Retinal pigment epithelial cell (primary cell): ENCODE measurements at regions not wholly inside any gene's neighbourhood (a gene's known extent, or its start where the extent isn't known, plus 50 kb on each side); places are given as distances from the start of the nearest gene placed in this dataset.

Experiments
- DNase-seq: peaks from one replicate; pipeline ENCODE4 v3.0.0-alpha.2; 2010; ENCODE audit warnings: low read depth
- H3K4me3 ChIP-seq: 2 replicates; pipeline ENCODE4 v1.5.1; 2011; ENCODE audit warnings: mild to moderate bottlenecking, low read length, control low read depth, moderate library complexity
- CTCF ChIP-seq: conservative IDR thresholded peaks from 2 replicates; pipeline ENCODE4 v1.5.1; 2011; ENCODE audit warnings: low read depth, low read length, control low read depth, inconsistent platforms

GRCh38 chr10:4219901-4220300 is 434.9 kb upstream of the KLF6 start:
- no peak overlapping the region for H3K4me3 ChIP-seq
- DNase-seq = no peak
- no peak for TF ChIP-seq CTCF

DNA sequence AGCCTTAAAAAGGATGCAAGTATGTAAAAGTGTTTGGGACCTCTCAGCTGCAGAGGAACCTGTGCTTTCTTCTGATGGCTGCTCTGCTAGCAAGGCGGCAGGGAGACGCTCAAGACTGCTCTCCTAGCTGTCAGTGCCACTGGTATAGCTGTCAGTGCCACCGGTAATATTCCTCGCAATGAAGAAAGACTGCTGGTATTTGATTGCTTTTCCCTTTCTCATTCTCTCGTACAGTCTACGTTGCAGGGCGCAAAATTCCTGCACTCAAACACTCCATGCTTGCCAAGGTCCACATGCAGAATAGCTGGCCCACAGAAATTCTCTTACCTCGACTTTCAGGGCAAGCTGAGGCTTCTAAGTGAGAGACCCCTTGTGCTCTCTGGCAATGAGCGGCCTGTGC is 432.6 kb upstream of the KLF6 start:
- no peak for DNase-seq
- no peak overlapping the region for H3K4me3 ChIP-seq
- TF ChIP-seq CTCF = no peak

- no peak for TF ChIP-seq CTCF
- DNase-seq = no peak
- no peak overlapping the region for H3K4me3 ChIP-seq
Measured at GRCh38 chr10:4217187-4217586, 432.2 kb upstream of the KLF6 start.

GRCh38 chr10:4216726-4217125 is 431.7 kb upstream of the KLF6 start:
- DNase-seq = no peak
- TF ChIP-seq CTCF = no peak
- H3K4me3 ChIP-seq = no peak overlapping the region

GRCh38 chr10:4215963-4216575 is 431.1 kb upstream of the KLF6 start:
- DNase-seq = no peak
- no peak overlapping the region for H3K4me3 ChIP-seq
- no peak for TF ChIP-seq CTCF

DNA sequence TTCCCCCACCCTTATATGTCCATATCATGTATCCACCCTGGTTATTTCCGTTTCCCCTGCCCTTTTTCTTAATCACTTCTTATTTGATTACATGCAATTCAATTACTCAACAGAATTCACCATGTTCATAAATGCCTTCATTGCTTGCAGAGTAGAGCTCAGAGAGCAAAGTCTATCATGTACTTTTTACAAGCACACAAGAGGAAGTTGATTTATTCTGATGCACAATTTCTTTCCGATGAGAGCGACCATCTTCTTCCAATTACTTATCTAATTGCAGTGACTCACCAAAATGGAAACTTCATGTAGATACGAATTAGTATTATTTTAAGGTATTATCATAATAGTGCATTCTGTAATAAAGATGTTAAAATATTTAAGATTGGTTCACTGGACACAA is 430.5 kb upstream of the KLF6 start:
- no peak for TF ChIP-seq CTCF
- H3K4me3 ChIP-seq = no peak overlapping the region
- no peak for DNase-seq

DNA sequence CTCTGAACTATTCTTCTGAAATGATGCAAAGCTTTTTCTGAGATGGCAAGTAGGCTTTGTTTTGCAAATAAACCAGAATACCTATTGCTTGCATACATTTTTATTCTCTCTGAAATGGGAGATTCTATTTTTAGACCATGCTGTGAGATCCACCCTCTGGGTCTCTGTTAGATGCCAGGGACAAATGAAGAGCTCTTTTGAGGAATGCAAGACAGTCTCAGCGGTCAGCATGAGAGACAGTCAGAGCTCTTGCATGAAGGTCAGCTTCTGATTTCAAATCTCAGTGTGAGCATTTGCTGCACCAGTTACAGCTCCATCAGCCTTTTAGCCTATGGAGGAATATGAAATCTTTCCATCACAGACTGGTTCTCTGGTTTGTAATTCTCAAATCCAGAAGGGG is 429.9 kb upstream of the KLF6 start:
- no peak for TF ChIP-seq CTCF
- no peak overlapping the region for H3K4me3 ChIP-seq
- no peak for DNase-seq
